ENCODE measurements at regions not wholly inside any gene's neighbourhood (a gene's known extent, or its start where the extent isn't known, plus 50 kb on each side); places are given as distances from the start of the nearest gene placed in this dataset.

DNA sequence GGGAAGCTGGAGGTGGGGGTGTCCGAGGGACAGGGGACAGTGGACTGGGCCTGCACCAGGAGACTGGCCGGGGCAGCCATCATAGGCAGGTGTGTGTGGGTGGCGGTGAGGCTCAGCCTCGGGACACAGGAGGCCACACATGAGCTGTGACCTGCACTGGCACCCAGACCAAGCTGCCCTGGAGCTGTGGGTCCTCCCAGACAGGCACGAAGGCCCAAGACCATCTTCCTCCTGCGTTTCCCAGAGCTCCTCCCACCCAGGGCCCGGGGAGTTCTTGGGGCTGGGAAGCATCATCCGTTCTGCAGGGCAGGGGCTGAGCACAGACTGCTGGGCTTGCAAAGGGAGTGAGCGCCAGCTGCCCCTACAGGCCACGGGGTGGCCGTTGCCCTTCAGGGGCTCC, 87.4 kb downstream of the PDGFA start:
- Histone ChIP-seq H3K9me1 (ENCODE audit: control insufficient read depth, extremely low read depth, insufficient read depth, low read length) (peaks cover 3% of the 10 kb centered on the region), H3K9ac (ENCODE audit: control insufficient read depth, extremely low read depth, insufficient read depth, low read length) (no peak overlapping the region), H2AFZ (ENCODE audit: control insufficient read depth, low read length) (no peak overlapping the region), H4K20me1 (ENCODE audit: control insufficient read depth, extremely low read depth, insufficient read depth, low read length) (no peaks in the 10 kb centered on the region), H3K4me2 (ENCODE audit: control insufficient read depth, extremely low read depth, insufficient read depth, low read depth, low read length) (no peak overlapping the region), H3K9me3 (ENCODE audit: control insufficient read depth, low read depth, low read length) (no peaks in the 10 kb centered on the region), H3K4me3 (ENCODE audit: control insufficient read depth in 2 of 3, extremely low read depth in 1 of 3, insufficient read depth in 2 of 3, low read depth in 1 of 3, low read length in 3 of 3) (no peak overlapping the region), H3K27ac (ENCODE audit: control insufficient read depth, insufficient read depth, low read length) (no peak overlapping the region), H3K79me2 (ENCODE audit: control insufficient read depth, insufficient read depth, low read length) (no peaks in the 10 kb centered on the region), H3K4me1 (ENCODE audit: control insufficient read depth, extremely low read depth, insufficient read depth, low read length) (peaks cover 16% of the 10 kb centered on the region), H3K27me3 (ENCODE audit: control insufficient read depth, extremely low read depth, insufficient read depth, low read length) (no peaks in the 10 kb centered on the region), H3K36me3 (ENCODE audit: control insufficient read depth in 2 of 2, extremely low read depth in 1 of 2, insufficient read depth in 2 of 2, low read length in 2 of 2) (no peaks in the 10 kb centered on the region)
- TF ChIP-seq, protein P1, sequence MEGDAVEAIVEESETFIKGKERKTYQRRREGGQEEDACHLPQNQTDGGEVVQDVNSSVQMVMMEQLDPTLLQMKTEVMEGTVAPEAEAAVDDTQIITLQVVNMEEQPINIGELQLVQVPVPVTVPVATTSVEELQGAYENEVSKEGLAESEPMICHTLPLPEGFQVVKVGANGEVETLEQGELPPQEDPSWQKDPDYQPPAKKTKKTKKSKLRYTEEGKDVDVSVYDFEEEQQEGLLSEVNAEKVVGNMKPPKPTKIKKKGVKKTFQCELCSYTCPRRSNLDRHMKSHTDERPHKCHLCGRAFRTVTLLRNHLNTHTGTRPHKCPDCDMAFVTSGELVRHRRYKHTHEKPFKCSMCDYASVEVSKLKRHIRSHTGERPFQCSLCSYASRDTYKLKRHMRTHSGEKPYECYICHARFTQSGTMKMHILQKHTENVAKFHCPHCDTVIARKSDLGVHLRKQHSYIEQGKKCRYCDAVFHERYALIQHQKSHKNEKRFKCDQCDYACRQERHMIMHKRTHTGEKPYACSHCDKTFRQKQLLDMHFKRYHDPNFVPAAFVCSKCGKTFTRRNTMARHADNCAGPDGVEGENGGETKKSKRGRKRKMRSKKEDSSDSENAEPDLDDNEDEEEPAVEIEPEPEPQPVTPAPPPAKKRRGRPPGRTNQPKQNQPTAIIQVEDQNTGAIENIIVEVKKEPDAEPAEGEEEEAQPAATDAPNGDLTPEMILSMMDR (optimal IDR thresholded peaks at IDR 0.05 in 1 of 3, IDR thresholded peaks at IDR 0.05 in 1 of 3, conservative IDR thresholded peaks at IDR 0.05 in 1 of 3; ENCODE audit: extremely low read depth in 1 of 3, insufficient read depth in 2 of 3, low read length in 3 of 3), result no peak
- no peak for TF ChIP-seq EZH2 (IDR thresholded peaks at IDR 0.05; ENCODE audit: low read length)
- no peak for FAIRE-seq
- no peak for DNase-seq (ENCODE audit: low read depth, low spot score)
- dilution Hi-C loops (cut with MboI; ENCODE audit: extremely low pct_ligation_motif_present, low sequenced_read_pairs), result no loop called here

GRCh38 chr7:432933-433332, 86.7 kb downstream of the PDGFA start:
- H3K9me1 ChIP-seq (ENCODE audit: control insufficient read depth, extremely low read depth, insufficient read depth, low read length), result peaks cover 3% of the 10 kb centered on the region
- H3K79me2 ChIP-seq (ENCODE audit: control insufficient read depth, insufficient read depth, low read length), result no peaks in the 10 kb centered on the region
- peaks cover 16% of the 10 kb centered on the region for H3K4me1 ChIP-seq (ENCODE audit: control insufficient read depth, extremely low read depth, insufficient read depth, low read length)
- no peaks in the 10 kb centered on the region for H3K27me3 ChIP-seq (ENCODE audit: control insufficient read depth, extremely low read depth, insufficient read depth, low read length)
- dilution Hi-C loops (cut with MboI; ENCODE audit: extremely low pct_ligation_motif_present, low sequenced_read_pairs), result no loop called here
- no peak overlapping the region for H3K27ac ChIP-seq (ENCODE audit: control insufficient read depth, insufficient read depth, low read length)
- no peaks in the 10 kb centered on the region for H3K36me3 ChIP-seq (ENCODE audit: control insufficient read depth in 2 of 2, extremely low read depth in 1 of 2, insufficient read depth in 2 of 2, low read length in 2 of 2)
- TF ChIP-seq EZH2 (IDR thresholded peaks at IDR 0.05; ENCODE audit: low read length), result no peak
- TF ChIP-seq, protein P1 (optimal IDR thresholded peaks at IDR 0.05 in 1 of 3, IDR thresholded peaks at IDR 0.05 in 1 of 3, conservative IDR thresholded peaks at IDR 0.05 in 1 of 3; ENCODE audit: extremely low read depth in 1 of 3, insufficient read depth in 2 of 3, low read length in 3 of 3), result no peak
- no peak for FAIRE-seq
- no peak overlapping the region for H2AFZ ChIP-seq (ENCODE audit: control insufficient read depth, low read length)
- no peak overlapping the region for H3K4me3 ChIP-seq (ENCODE audit: control insufficient read depth in 2 of 3, extremely low read depth in 1 of 3, insufficient read depth in 2 of 3, low read depth in 1 of 3, low read length in 3 of 3)
- H4K20me1 ChIP-seq (ENCODE audit: control insufficient read depth, extremely low read depth, insufficient read depth, low read length), result no peaks in the 10 kb centered on the region
- H3K9ac ChIP-seq (ENCODE audit: control insufficient read depth, extremely low read depth, insufficient read depth, low read length), result no peak overlapping the region
- H3K4me2 ChIP-seq (ENCODE audit: control insufficient read depth, extremely low read depth, insufficient read depth, low read depth, low read length), result no peak overlapping the region
- no peaks in the 10 kb centered on the region for H3K9me3 ChIP-seq (ENCODE audit: control insufficient read depth, low read depth, low read length)
- no peak for DNase-seq (ENCODE audit: low read depth, low spot score)

Measured in keratinocyte (primary cell).